Smooth muscle cell (in vitro differentiated cells): ENCODE measurements at regions not wholly inside any gene's neighbourhood (a gene's known extent, or its start where the extent isn't known, plus 50 kb on each side); places are given as distances from the start of the nearest gene placed in this dataset.

Source experiments
- DNase-seq: peaks from one replicate; lab custom pipeline; 2025; ENCODE audit not compliant: unreplicated experiment; lab: John Stamatoyannopoulos, UW
- H2AFZ ChIP-seq: fragments of 200-600 bp; sonication (generic); 2 replicates; pipeline ENCODE4 v1.6.0; 2016; ENCODE audit warnings: antibody characterized with exemption, low read depth, mild to moderate bottlenecking
- H3F3A ChIP-seq: fragments of 200-600 bp; sonication (generic); 2 replicates; pipeline ENCODE4 v1.6.0; 2017; ENCODE audit warnings: antibody characterized with exemption, low read depth
- H3K27ac ChIP-seq: fragments of 200-600 bp; sonication (generic); 2 replicates; pipeline ENCODE4 v1.5.1; 2016; ENCODE audit warnings: low read depth, mild to moderate bottlenecking
- H3K27me3 ChIP-seq: fragments of 200-600 bp; sonication (generic); 2 replicates; pipeline ENCODE4 v1.6.1; 2016; ENCODE audit warnings: low read depth, mild to moderate bottlenecking
- H3K36me3 ChIP-seq: fragments of 200-600 bp; sonication (generic); 2 replicates; pipeline ENCODE4 v1.5.1; 2016; ENCODE audit warnings: low read depth
- H3K4me1 ChIP-seq: fragments of 200-600 bp; sonication (generic); 2 replicates; pipeline ENCODE4 v1.5.1; 2016; ENCODE audit warnings: low read depth
- H3K4me2 ChIP-seq: fragments of 200-600 bp; sonication (generic); 2 replicates; pipeline ENCODE4 v1.6.0; 2016; ENCODE audit warnings: mild to moderate bottlenecking
- H3K4me3 ChIP-seq: fragments of 200-600 bp; sonication (generic); 2 replicates; pipeline ENCODE4 v1.5.1; 2016; ENCODE audit warnings: mild to moderate bottlenecking
- H3K79me2 ChIP-seq: fragments of 200-600 bp; sonication (generic); 2 replicates; pipeline ENCODE4 v1.6.0; 2016; ENCODE audit warnings: low read depth, mild to moderate bottlenecking
- H3K9ac ChIP-seq: fragments of 200-600 bp; sonication (generic); 2 replicates; pipeline ENCODE4 v1.6.0; 2016; ENCODE audit warnings: low read depth
- H3K9me3 ChIP-seq: fragments of 200-600 bp; sonication (generic); replicated peaks from 2 replicates; pipeline ENCODE4 v1.5.1; 2016; ENCODE audit warnings: low read depth
- H4K20me1 ChIP-seq: fragments of 200-600 bp; sonication (generic); 2 replicates; pipeline ENCODE4 v1.6.0; 2016; ENCODE audit warnings: low read depth
- CTCF ChIP-seq: fragments of 200-600 bp; sonication (generic); IDR thresholded peaks from 2 replicates; pipeline ENCODE4 v1.5.1; 2017; ENCODE audit warnings: borderline replicate concordance, mild to moderate bottlenecking, antibody characterized with exemption; ENCODE audit not compliant: insufficient read depth, poor library complexity, severe bottlenecking
- WGBS: methylation state at CpG from one replicate; pipeline ENCODE4 v1.1.7; 2016; ENCODE audit warnings: low lambda C conversion rate; 5-methylcytosine and 5-hydroxymethylcytosine counted together

DNA sequence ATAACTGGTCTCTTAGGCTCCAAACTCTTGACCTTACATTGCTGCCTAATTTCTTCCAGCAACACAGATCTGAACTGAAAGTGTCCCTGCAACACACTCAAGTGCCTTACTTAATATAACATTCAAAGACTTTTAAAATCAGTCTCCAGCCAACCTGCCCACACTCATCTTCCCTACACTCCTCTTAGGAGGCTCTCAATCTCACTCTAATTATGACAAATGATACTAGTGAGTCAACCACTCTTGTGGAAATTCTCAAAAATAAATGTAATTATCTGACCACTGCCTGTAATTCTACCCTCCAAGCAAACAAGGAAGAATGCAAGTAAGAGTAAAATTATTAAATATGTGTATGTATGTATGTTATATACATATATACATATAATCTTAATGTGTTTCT, 348.1 kb upstream of the MIR17HG start:
- no peaks in the 10 kb centered on the region for H3K4me1 ChIP-seq
- no peak overlapping the region for H3K9ac ChIP-seq
- no peak for DNase-seq
- H3K4me3 ChIP-seq = no peak overlapping the region
- no peaks in the 10 kb centered on the region for H3K79me2 ChIP-seq
- no peaks in the 10 kb centered on the region for H3K9me3 ChIP-seq
- H3K27me3 ChIP-seq = peaks cover 22% of the 10 kb centered on the region
- no peaks in the 10 kb centered on the region for H4K20me1 ChIP-seq
- H3K27ac ChIP-seq = no peak overlapping the region
- TF ChIP-seq CTCF = no peak
- no peak overlapping the region for H2AFZ ChIP-seq
- H3K36me3 ChIP-seq = no peaks in the 10 kb centered on the region
- no peak overlapping the region for H3K4me2 ChIP-seq
- no peaks in the 10 kb centered on the region for H3F3A ChIP-seq

DNA sequence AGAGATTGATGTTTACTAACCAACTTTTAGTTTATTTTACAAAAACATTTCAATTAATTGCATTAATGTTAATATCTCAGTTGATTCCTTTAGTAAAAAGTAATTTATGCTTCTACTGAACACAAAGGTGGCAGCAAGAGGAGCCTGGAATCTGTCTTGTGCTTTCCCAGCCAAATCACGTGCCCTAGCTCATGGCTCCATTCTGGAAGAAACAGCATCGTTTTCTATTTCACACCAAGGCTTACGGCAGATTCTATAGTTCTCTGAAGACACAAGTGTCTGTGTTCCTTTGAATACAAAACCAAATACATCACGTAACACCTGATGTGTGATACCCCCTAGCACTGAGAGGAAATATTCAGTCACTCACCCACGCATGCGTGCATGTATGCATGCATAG, 346.1 kb upstream of the MIR17HG start:
- H3F3A ChIP-seq = no peaks in the 10 kb centered on the region
- WGBS = 94% methylated on average over 6 of the region's 6 CpGs
- no peak for DNase-seq
- H3K9ac ChIP-seq = no peak overlapping the region
- H2AFZ ChIP-seq = no peak overlapping the region
- TF ChIP-seq CTCF = no peak
- no peaks in the 10 kb centered on the region for H3K79me2 ChIP-seq
- no peaks in the 10 kb centered on the region for H4K20me1 ChIP-seq
- no peak overlapping the region for H3K4me3 ChIP-seq
- H3K4me2 ChIP-seq = no peak overlapping the region
- no peaks in the 10 kb centered on the region for H3K36me3 ChIP-seq
- peaks cover 26% of the 10 kb centered on the region for H3K27me3 ChIP-seq
- H3K9me3 ChIP-seq = no peaks in the 10 kb centered on the region
- no peaks in the 10 kb centered on the region for H3K4me1 ChIP-seq
- H3K27ac ChIP-seq = no peak overlapping the region

DNA sequence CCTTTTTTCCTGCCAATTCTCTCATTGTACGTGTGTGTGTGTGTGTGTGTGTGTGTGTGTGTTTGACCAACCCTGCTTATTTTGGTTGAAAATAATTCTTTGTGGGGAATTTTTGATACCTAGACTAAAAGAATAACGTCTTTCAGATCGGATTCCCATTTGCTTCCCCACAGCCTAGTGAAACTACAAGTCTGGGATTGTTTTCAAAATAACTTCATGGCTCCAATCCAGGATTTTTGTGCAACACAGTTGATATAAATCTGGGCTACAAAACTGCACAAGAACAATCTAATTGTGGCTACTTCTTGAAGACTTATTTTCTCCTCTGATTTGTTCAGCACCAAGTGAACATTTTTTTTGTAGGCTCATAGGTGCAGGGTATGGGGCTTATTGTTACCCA, 332.8 kb upstream of the MIR17HG start:
- 80% methylated on average over 3 of the region's 3 CpGs for WGBS
- Histone ChIP-seq H3K4me3 (no peak overlapping the region), H3K79me2 (no peaks in the 10 kb centered on the region), H3K27ac (no peak overlapping the region), H3K27me3 (no peaks in the 10 kb centered on the region), H3K4me2 (no peak overlapping the region), H3F3A (no peaks in the 10 kb centered on the region), H2AFZ (no peak overlapping the region), H3K9me3 (no peaks in the 10 kb centered on the region), H3K4me1 (no peaks in the 10 kb centered on the region), H4K20me1 (no peaks in the 10 kb centered on the region), H3K36me3 (no peaks in the 10 kb centered on the region), H3K9ac (no peak overlapping the region)
- no peak for TF ChIP-seq CTCF
- no peak for DNase-seq

GRCh38 chr13:91017031-91017668, 330.3 kb upstream of the MIR17HG start:
- Histone ChIP-seq H3K27ac (no peak overlapping the region), H3K4me1 (no peaks in the 10 kb centered on the region), H3K36me3 (no peaks in the 10 kb centered on the region), H3K4me3 (no peak overlapping the region), H3K9ac (no peak overlapping the region), H3K79me2 (no peaks in the 10 kb centered on the region), H3K9me3 (no peaks in the 10 kb centered on the region), H4K20me1 (no peaks in the 10 kb centered on the region), H3K27me3 (no peaks in the 10 kb centered on the region), H2AFZ (peak overlapping the region; percentile 56), H3F3A (no peaks in the 10 kb centered on the region), H3K4me2 (peak overlapping the region; percentile 53)
- no peak for DNase-seq
- peak; percentile 81 for TF ChIP-seq CTCF
- 52% methylated on average over 2 of the region's 2 CpGs for WGBS
